ENCODE measurements at regions not wholly inside any gene's neighbourhood (a gene's known extent, or its start where the extent isn't known, plus 50 kb on each side); places are given as distances from the start of the nearest gene placed in this dataset.
"Not testable (repeated sequence)": the region's sequence is repeated elsewhere in the genome, so short reads cannot be mapped to it uniquely, and the experiment has no call there.

DNA sequence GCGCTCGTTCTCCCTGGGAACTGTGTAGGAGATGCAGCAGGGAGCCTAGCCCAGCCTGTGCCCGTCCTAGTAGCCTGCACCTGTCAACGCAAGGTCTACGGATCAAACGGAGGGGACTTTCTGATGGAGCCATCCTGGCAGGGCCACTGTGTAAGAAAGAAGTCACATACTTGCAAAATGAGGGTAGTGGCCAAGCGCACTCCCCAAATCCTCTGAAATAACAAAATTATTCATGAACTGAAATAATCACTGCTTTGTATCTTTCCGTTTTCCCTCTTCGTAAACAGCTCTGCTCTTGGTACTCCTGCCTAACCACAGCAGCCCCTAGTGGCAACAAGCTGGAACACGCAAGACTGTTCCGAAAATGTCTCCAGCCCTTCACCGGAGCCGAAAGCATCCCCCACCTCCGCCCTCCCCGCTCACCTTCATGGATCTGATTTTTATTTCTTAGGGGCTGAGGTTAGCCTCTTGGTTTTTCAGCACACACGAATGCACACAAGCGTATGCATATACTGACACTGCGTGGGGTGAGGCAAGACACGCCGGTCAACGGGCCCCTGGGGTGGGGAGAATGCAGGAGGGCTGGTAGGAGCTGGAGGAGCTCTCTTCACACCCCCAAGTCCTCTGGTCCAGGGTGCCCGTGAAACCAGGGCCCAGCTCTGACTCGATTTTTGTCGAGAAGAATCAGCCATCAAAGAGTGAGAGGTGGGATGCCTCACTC is 100.8 kb downstream of the ABCC12 start:
- no peak for DNase-seq

GRCh38 chr16:48053418-48053745 is 102.4 kb downstream of the ABCC12 start:
- no peak for DNase-seq

DNA sequence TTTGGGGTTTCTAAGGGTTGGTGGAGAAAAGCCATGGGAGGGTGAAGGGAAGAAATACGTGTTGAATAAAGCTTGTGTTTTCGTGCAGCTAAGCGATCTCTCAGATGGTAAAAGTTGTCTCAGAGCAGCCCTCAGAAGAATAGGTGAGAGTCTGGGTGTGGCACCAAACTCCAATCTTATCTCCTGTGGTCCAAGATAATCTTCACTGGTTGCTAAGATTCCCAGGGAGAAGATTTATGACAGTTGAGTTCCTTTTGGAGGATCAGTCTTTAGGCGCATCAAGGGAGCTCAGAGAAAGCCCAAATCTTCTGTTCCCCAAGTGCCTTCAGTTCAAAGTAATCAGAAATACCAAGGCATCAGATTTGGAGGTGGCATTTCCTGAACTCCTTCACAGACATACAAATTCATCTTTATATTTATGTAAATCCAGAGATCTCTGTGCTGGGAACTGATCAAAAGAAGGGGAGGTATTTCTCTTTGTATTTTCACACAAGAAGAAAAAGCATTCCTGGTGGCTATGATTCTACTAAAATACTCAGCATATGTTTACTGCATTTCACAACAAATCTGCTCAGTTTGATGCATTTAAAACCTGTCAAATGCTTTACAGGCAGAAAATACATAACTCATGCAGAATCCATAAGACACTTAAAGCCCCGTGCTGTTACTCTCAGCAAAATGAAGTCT is 102.9 kb downstream of the ABCC12 start:
- no peak for DNase-seq

DNA sequence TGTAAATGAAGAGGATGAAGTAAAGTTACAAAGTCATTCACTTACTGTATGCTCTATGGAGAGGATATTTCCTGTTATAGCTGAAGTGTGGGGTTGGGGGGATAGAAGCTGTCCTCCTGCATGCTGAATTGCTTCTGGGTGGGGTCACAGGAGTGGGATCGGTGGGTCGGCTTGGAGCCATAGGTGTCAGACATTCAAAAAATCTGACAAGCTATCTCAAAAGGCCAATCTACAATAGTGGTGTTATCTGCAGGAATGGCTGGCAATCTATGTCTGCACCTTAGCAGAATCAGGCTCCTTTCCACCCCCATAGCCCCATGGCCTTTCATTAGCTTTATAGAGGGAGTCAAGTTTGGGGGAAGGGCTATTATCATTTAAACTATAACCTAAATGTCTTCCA is 104.9 kb downstream of the ABCC12 start:
- no peak for DNase-seq

GRCh38 chr16:48049847-48050246 is 105.9 kb downstream of the ABCC12 start:
- DNase-seq = no peak

- DNase-seq = no peak
These were observed 108.1 kb downstream of the ABCC12 start for GRCh38 chr16:48047720-48048119.

DNA sequence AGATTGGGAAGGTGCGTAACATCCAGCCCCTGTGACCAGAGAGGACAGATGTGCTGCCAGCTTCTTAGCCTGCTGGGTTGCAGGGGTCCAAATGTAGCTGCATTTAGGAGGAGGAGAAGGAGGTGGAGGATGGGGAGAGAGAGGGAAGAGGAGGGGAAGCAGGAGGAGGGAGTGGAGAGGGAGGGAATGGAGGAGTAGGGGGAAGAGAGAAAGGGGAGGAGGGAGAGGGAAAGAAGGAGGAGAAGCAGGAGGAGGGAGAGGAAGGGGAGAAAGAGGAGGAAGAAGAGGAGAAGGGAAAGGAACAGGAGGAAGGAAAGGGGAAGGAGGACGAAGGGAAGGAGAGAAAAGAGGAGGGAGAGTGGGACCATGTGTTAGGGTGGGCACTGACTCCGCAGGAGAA is 108.6 kb downstream of the ABCC12 start:
- DNase-seq = no peak

GRCh38 chr16:48044117-48044516 is 111.7 kb downstream of the ABCC12 start:
- no peak for DNase-seq

- DNase-seq = no peak
These were observed 113.8 kb downstream of the ABCC12 start for GRCh38 chr16:48041981-48042421.

DNA sequence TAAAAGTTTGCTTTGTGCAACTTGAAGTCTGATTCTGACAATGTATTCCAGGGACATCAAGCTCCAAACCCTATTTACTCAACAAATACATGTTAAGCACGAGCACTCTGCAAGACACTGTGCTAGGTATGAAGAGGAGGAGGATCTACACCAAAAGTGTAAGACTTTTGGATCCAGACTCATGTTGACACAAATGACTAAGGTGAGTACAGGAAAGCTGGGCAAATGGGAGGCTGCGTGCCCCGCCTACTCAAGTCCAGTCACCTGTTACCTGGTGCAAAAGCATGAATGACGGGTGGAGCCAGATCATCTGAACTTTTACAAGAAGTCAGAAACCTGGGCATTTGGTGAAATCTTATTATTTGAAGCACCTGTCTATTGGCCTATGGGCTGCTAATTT is 120.7 kb downstream of the ABCC12 start:
- no peak for DNase-seq

- DNase-seq = no peak
These were observed 124.9 kb downstream of the ABCC12 start for GRCh38 chr16:48030926-48031325.

DNA sequence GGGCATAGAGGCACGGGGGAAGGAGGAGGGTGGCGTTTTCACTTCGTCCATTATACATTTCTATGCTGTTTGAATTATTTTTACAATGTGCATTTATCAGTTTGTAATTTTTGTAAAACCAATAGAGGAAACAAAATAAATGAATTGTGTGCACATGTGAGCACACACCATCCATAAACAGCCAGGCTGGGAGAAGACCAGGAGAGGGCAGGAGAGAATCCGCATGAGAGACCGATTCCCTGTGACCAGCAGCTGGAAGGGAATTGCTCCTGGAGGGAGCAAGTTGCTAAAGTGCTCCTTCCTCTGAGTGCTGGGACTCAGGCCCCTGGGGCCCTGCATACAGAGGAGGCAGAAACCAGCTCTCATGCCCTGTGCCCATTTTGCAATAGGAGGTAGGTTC is 126.0 kb downstream of the ABCC12 start:
- no peak for DNase-seq

GRCh38 chr16:48025359-48025758 is 130.4 kb downstream of the ABCC12 start:
- no peak for DNase-seq

DNA sequence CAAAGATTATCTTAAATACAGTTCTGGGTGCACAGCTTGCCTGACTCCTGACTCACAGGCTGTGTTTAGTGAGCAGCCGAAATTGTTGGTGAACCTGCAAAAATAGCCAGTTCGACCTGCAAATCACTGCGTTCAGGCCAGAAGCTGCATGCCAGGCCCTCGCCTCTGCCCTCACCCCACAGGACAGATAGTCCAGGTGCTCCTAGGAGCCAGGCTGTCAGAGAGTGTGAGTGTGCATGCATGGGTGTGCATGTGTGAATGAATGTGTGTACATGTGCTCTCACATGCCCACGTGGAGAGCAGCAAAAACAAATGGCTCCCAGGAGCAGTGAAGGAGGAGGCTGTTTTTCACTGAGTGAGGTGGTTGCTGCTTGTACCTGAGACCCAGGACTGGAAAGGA is 131.8 kb downstream of the ABCC12 start:
- no peak for DNase-seq

- DNase-seq = no peak
These were observed 133.3 kb downstream of the ABCC12 start for GRCh38 chr16:48022496-48022895.

GRCh38 chr16:48020617-48021016 is 135.2 kb downstream of the ABCC12 start:
- DNase-seq = not testable (repeated sequence)

DNA sequence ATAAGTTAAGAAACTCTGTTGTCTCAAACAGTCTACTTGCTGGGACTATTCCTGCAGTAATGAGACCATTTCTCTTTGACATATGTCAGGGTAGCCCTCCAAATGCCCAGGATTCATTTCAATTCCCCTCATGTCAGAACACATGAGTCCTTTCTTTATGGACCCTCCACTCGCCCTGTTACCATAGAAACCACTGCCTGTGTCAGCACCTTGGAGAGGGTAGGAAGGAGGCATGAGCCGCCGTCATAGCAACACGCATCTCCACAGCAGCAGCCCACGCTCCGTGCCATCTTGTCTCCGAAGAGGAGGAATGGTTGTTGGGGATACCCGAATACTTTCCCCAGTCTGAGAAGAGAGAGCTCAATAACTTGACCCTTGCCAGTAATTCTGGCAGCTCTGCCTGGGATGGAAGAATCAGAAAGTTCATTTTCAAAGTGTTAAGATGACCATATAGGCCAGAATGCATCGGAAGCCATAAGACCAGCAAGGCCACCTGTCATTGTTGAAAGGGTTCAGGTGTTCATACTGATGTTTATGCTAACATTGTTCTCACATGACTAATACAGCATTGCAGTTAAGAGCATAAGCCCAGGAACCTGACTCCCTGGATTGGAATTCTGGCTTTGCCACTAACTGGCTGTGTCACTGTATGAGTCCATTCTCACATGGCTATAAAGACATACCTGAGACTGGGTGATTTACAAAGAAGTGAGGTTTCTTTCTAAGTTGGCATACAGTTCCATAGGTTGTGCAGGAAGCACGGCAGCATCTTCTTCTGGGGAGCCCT is 141.3 kb downstream of the ABCC12 start:
- no peak for DNase-seq

DNA sequence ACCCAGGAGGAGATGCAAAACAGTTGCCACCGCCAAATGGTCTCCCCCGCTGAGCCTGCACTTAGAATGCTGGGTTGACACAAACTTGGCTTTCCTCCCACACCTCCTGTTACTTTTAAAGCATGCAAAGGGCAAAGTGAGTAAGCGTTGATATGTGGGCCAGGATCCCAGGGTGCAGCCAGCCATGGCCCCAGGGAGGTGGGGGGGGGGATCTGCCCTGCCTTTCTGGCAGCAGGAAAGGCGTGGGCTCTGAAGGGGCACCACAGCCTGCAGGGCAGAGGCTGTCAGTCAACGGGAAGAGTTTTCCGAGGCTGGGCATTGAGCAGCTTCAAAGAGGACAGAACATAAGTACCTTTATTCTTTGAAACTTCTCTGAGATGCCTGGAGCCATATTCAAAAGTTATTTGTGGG is 142.3 kb downstream of the ABCC12 start:
- DNase-seq = no peak

GRCh38 chr16:48011878-48012658 is 143.7 kb downstream of the ABCC12 start:
- DNase-seq = no peak

GRCh38 chr16:48011466-48011865 is 144.3 kb downstream of the ABCC12 start:
- DNase-seq = no peak

- DNase-seq = no peak
These were observed 147.7 kb downstream of the ABCC12 start for GRCh38 chr16:48008011-48008525.

DNA sequence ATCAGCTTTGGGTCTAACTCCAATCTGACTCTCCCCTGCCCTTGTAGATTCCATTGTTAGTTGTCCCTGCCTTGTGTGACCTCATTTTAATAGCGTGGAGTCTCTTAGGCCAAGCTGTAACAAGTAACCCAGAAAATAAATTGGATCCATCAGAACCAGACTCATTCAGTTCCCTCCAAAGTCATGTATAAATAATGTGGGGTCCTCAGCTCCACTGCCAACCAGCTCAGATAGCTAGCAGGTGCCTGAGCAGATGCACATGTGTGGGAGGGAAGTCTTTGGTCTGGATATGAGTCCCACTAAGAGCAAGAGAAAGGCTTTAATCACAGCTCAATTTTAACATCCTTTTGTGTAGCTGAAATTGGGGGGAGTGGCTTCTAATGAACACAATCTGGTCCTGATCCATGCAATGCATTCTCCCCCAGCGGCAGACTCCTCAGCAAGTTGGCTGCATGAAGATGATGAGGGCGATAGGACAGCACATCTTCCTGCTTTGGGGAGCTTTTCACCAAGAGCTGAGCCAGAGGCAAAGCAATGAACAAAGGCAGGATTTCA is 151.6 kb downstream of the ABCC12 start:
- DNase-seq = no peak

Data from activated T-cell treated with anti-CD3 and anti-CD28 coated beads for 4 hours (primary cell).